HG03280 (cell line): ENCODE measurements at regions not wholly inside any gene's neighbourhood (a gene's known extent, or its start where the extent isn't known, plus 50 kb on each side); places are given as distances from the start of the nearest gene placed in this dataset.

Source experiments
- ATAC-seq: cut with Tn5 transposase; IDR thresholded peaks from one replicate; pipeline ENCODE4 v1.9.1; 2021; ENCODE audit warnings: mild to moderate bottlenecking, moderate library complexity; ENCODE audit not compliant: unreplicated experiment

DNA sequence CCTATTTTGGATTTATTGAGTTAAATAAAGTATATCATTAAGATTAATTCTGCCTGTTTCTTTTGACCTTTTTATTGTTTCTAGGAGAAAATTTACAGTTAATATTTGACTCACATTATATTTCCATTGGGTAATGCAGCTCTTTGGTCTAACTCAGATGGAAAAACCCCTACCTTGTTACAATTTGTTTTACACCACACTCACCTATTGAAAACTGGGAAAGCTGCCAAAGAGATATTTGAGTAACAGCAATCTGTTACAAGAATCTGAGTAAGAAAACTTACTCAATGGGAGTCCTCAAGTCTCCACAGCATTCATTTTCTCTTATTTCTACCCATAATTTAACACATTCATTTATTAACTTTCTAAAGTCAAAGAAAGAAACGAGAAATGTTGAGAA lies 108.0 kb upstream of the TLL1 start:
- no peak for ATAC-seq

GRCh38 chr4:165766018-165766417 lies 107.0 kb upstream of the TLL1 start:
- no peak for ATAC-seq

GRCh38 chr4:165766976-165767375 lies 106.1 kb upstream of the TLL1 start:
- ATAC-seq = no peak

DNA sequence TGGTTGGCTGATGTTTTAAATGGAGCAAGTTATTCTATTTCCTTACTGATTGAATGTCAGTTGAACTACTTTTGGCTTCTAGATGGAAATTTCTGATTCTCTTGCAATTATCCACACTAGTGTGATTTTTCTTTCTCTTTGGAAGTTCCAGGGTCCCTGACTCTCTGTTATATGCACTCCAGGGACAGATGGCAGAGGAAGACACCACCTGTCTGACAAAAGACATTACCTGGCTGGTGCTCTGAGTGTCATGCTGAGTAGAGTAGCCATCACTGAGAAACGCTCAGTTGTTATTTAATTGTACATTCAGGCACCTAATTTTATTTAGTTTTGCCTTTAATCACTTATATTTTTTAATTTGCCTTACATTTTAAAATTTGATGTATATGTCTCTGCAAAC lies 105.4 kb upstream of the TLL1 start:
- ATAC-seq = no peak

DNA sequence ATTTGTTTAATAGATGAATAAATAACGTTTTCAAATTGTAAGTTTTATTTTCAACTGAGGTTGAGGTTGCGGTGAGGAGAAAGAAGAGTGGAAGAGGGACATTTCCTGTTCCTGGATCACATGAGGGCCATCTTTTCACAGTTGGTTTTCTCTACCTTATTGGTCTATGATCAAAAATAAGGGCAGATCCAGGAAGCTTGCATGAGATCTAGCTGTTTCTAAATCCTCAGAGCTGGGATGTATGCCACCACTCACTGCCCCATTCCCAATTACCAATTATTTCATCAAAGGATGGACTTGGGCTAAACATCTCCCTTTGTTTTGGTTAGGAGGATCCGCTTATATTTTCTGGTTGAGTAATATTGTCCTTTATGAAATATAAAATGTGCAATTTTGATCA lies 104.8 kb upstream of the TLL1 start:
- ATAC-seq = no peak

DNA sequence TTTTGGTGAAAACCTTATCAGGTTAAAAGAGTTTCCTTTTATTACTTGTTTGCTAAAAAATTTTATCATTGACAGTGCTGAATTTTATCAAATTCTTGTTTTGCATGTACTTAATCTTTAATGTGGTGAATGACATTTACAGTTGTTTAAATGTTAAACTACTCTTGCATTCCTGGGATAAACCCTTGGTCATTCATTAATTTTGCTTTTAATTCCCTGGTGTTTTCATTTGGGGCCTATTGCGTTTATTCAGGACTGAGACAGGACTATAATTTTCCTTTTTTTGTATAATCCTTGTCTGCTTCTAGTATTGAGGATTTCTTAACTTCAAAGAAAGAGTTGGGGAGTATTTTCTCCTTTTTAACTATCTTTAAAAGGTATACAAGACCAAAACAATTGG lies 98.7 kb upstream of the TLL1 start:
- no peak for ATAC-seq

DNA sequence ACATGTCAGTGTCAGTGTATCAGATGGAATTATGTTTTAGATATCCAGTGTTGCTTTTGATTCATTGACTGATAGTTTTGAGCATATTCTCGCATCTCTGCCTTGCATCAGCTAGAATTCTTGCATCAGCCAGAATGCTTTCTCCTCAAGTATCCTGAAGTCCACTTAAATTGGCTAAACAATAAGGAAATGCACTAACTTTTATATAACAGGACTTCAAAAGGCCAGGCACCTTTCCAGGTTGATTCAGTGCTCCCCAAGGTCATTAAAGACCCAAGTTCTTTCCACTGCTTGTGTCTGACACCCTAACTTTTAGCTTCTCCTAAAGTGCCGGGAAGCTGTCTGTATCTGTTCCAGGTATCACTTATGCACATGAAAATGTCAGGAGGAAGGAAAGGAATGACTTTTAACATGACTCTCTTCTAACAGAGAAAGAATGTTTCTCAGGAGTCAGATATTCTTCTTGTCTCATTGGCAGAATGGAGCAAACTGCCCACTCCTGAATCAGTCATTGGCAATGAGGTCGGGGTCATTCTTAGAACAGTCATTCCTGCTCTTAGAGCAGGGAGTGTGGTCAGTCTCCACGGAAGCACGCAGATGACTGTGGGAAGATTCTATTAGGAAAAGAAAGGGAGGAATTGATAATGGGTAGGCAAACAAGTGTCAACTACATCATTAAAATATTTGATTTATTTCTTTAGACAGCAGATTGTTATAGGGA lies 92.9 kb upstream of the TLL1 start:
- no peak for ATAC-seq

DNA sequence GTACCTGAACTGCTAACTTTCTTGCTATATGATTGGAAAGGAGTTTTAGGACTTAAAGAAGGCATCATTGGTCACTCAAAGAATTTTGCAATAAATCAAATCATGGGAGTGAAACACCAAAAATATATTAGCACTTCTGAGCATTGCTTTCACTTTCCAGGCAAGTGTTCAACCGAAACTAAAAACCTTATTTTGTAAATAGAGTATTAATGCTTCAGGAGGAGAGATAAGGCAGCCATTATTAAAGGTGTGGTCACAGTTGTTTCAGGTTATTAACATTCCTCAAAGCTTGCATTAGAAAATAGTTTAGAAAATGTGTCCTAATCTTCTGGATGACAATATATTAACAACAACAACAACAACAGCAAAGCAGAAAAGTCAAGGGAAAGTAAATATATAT lies 92.3 kb upstream of the TLL1 start:
- ATAC-seq = no peak

GRCh38 chr4:165782623-165783022 lies 90.4 kb upstream of the TLL1 start:
- ATAC-seq = no peak

- ATAC-seq = no peak
Observed at GRCh38 chr4:165783626-165784025, 89.4 kb upstream of the TLL1 start.

DNA sequence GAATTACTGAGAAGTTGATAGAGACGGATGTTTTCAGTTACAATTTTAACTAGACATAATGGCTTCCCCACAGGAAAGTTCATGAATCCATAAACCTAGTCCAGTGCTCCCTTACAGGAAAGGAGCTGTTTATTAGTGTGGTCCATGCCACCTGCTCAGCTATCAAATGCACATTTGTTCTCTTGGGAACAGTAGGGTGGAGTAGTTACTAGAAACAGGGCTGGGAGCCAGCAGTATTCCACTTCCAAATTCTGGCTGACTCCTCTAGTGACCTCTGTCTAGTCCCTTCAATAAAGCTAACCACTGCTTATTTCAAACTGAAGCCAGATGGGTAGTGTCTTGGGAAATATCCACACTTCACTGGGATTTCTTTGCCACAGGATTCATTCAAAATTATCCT lies 88.4 kb upstream of the TLL1 start:
- no peak for ATAC-seq

- ATAC-seq = no peak
Observed at GRCh38 chr4:165785337-165785736, 87.7 kb upstream of the TLL1 start.

DNA sequence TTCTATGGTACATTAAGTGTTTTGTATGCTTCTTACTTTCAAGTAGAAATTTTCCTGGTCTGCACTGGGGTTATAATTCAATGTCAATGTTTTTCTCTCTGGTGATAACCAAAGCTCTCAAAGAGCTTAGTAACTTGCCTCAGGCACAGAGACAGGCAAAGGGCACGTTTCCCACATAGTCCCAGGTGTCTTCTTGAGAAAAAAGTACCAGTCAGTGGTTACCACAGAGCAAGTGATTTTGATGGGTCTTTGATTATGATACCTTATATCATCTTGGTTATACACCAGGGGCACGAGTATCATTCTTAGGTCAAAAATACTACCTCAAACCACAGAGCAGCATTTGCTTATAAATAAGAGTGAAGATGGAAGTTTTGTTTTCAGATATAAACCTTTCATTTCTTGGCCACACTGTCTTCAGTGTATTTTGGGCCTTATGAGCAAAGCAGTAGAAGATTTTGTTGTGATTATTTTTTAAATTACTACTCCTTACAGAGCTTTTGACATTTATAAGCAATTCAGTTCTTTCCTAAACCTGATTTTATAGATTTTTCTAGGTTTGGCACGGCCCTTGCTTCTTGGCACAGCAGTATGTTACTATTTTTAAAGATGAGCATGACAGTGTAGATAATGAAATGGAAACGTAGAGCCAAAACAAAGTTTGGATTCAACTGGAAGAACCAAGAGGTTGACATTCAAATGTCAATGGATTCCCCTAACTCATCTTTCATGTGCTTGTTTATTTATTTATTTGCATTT lies 85.3 kb upstream of the TLL1 start:
- no peak for ATAC-seq

GRCh38 chr4:165788686-165789463 lies 84.2 kb upstream of the TLL1 start:
- no peak for ATAC-seq

- ATAC-seq = no peak
Observed at GRCh38 chr4:165793236-165793635, 79.8 kb upstream of the TLL1 start.

GRCh38 chr4:165794834-165795233 lies 78.2 kb upstream of the TLL1 start:
- ATAC-seq = no peak

- no peak for ATAC-seq
Observed at GRCh38 chr4:165799384-165799815, 73.6 kb upstream of the TLL1 start.

DNA sequence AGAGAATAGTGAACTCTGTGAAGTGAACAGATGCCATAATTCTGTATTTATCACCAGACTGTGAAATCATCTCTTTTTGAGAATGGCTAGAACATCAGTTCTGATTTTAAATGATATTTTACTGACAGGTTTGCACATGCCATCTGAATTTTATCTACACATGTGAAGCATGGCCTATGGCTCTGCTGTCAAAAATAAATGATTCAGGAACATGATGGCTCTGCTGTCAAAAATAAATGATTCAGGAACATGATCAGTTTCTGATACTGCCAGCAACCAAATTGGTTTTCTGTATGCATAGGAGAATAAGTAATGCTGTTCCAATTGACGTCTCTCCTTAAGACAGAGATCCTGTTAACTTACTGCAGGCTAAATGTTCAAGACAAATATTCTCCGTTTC lies 70.6 kb upstream of the TLL1 start:
- no peak for ATAC-seq

DNA sequence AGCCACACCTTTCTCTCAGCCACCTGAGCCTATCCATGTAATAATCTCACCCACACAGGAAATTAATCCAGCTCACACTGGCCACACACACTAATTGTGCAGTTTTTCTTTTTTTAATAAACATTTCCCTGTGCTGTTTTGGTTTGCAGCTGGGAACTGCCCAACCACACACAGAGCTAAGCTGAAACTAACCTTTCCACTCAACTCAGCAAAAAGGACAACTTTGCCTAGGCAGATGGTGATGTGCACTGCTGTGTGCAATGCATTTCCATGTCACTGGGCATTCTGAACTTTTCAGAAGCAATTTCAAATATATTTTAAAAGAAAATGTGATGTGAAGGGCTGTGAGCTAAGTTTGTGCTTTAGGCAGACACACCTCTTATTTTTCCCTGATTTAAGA lies 70.0 kb upstream of the TLL1 start:
- no peak for ATAC-seq

- no peak for ATAC-seq
Observed at GRCh38 chr4:165805406-165805805, 67.6 kb upstream of the TLL1 start.

- ATAC-seq = no peak
Observed at GRCh38 chr4:165806613-165807012, 66.4 kb upstream of the TLL1 start.

GRCh38 chr4:165810726-165811125 lies 62.3 kb upstream of the TLL1 start:
- ATAC-seq = no peak
